NCI-H2171 (cell line): ENCODE measurements at regions not wholly inside any gene's neighbourhood (a gene's known extent, or its start where the extent isn't known, plus 50 kb on each side); places are given as distances from the start of the nearest gene placed in this dataset.

ENCODE experiments used
- DNase-seq: peaks from one replicate; lab custom pipeline; 2025; lab: John Stamatoyannopoulos, UW

DNA sequence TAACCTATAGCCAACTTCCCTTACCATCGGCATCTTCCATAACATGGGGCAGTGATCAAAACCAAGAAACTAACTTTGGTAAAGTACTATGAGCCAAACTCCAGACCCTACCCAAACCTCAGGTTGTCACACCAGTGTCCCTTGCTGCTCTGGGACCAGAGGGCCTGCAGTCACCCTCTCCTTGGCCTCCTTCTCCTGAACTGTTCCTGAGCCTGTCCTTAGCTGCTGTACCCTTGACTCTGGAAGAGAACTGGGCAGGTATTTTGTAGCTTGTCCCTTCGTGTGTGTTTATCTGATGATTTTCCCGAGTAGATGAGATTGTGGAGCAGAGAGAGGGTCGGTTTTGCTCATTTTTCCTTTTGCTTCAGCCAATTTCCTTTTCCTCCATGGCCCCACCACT is 240.4 kb downstream of the SYK start:
- no peak for DNase-seq

DNA sequence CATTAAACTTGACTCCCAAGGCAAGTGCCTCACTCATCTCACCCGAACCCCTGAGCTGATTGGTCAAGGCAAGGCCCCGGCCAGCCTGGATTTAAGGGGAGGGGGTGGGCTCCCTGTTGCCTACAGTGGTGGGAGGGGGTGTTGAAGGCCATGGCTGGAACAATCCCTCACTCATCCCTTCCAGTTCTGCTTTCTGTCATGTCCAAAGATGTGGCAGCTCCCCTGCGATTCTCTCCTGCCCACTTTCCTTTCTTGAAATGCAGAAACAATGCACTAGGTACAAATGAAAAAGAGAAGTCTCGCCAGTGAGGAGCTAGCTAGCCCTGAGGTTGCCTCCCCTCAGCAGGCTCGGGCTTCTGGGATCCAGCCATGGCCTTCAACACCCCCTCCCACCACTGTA is 240.9 kb downstream of the SYK start:
- no peak for DNase-seq

DNA sequence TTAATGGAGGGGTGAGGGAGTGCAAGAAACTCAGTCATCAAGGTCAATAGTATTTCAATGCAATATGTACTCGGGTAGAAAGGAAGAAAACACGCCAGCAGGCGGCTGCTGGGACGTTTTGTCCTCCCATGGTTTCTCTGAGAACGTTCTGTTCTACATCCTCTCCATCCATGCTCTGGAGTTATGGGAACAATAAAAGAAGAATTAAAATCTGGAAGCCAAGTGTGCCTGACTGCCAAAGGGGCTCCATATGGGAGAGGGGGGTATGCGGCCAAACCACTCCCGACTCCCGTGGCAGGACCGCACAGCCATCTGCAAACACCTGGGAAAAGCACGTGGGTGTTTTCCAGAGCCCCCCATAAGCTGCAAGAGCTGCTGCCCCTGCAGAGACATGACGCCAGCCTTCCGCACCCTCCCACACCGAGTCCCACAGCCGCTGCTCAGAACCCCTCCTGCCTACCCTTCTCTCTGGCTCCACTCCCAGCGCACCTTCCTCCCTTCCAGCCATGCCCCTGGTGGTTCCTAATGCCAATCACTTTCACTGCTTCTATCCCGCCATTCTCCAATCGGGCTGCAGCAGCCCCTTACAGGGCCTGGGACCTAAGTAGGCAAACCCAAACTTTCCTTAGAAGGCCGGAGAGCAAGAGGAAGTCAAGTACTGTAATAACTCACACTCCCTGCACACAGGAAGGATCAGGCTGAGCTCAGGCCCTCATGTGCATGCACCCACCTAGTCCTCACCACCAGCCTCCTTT is 241.6 kb downstream of the SYK start:
- no peak for DNase-seq

DNA sequence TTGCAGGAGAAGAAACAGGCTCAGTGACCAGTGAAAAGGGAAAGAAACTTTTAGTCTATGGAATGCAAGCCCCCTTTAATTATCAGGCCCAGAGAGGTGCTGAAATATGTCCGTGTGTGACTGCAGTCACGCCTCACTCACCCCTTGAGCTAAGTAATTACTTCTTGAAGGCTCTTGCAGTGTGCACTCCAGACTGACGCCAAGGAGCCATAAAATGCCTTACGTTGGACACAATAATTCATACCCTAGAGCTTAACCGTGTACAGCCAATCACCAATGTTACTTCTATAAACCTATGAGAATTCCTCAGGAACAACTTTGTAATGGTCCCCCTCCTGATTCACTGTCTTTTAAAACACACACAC is 242.2 kb downstream of the SYK start:
- no peak for DNase-seq

DNA sequence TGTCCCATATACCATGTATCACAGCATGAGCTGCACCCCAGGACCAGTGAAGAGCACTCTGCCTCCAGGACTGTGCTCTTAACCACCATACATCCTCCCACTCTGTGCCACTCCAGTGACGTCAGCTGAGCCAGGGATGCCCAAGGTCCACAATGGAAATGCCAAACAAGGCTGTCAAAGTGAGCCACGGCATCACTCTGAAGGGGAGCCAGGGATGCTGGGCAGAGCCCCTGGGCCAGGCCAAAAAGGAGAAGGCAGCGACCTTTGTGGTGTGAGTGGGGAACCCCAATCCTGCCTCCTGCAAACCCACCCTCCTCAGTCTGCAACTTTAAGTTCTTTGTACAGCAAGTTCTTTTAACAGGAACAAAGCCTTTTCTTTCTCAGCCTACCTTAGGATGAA is 242.7 kb downstream of the SYK start:
- DNase-seq, result no peak

DNA sequence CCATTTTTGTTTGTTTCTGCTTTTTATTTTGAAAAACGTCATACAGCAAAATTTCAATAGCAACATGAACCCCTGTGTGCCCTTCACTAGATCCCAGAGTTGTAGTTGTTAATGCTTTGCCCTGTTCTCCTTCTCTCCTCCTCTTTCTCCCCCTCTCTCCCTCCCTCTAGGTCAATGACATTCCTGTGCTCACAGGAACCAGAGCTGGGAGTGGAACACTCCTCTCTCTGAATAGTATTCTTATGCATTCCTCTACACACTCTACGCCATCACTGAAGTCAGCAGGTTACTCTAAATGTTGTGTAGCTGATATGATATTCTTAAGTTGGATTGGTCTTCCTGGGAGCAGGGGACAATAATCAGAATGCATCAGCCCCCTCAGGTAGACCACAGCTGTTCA is 243.4 kb downstream of the SYK start:
- DNase-seq, result no peak

DNA sequence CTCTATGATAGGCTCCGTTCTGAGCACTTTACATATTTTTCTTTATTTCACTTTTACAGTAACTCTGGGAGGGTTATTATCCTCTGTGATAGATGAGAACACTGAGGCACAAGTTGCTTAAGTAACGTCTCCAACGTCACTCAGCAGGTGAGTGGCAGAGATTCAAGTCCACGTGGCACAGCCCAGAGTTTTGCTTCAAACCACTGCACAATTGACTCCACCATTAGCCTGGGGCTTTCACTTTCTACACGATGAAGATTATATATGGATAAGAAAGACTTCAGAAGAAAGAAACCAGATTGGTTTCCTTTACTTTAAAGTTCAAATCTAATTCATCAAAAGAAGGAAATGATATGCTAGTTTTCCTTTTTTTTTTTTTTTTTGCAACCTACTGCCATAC is 245.9 kb downstream of the SYK start:
- DNase-seq, result no peak

DNA sequence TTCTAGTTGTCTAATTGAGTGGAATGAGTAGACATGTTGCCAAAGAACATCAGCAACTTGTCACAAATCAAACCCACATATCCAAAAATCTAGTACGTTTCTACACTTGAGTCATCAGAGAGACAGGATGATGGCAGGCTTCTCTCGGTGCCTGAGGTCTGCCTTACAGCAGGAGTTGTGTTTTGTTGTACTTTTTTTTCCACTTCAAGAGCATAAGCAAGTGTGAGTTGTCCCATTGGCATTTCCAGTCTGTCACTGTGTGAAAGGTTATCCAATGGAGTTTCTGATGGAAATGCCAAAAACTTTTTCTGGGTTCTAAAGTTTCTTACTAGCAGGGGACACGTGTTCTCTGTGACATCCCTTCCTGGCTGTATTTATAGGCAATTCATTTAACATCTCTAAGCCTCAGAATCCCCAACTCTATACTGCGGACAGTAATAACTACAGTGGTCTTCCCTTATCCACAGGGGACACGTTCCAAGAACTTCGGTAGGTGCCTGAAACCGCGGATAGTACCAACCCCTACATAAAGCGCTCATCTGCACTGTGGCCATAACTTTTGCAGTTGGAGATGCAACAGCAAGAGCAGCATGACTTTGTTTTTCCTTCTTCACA is 246.5 kb downstream of the SYK start:
- DNase-seq, result no peak

DNA sequence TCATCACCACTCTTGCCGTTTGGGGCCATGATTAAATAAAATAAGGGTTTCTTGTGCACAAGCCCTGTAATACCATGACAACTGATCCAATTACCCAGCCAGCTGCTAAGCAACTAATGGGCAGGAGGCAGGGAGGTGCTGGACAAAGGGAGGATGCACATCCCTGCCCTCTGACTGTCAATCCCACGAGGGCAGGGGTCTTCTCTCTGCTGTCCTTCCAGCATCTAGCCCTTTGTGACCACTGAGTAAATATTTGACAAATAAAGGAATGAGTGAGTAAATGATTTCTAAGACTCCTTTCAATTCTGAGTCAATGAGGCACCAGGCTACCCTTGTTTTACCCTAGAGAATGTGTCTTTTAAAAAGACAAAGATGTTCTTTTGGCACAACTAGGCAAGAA is 247.1 kb downstream of the SYK start:
- DNase-seq, result no peak

DNA sequence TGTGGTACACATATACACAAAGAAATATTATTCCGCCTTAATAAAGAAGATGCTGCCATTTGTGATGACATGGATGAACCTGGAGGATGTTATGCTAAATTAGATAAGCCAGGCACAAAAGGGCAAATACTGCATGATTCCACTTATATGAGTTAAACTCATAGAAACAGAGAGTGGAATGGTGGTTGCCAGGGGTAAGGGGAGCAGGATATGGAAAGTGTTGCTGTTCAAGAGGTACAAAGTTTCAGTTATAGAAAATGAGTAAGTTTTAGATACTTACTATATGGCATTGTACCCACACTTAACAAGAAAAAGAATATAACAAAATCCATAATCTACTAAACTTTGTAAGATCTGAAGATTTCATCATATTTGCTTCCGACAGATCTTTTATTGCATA is 252.2 kb downstream of the SYK start:
- DNase-seq, result no peak

DNA sequence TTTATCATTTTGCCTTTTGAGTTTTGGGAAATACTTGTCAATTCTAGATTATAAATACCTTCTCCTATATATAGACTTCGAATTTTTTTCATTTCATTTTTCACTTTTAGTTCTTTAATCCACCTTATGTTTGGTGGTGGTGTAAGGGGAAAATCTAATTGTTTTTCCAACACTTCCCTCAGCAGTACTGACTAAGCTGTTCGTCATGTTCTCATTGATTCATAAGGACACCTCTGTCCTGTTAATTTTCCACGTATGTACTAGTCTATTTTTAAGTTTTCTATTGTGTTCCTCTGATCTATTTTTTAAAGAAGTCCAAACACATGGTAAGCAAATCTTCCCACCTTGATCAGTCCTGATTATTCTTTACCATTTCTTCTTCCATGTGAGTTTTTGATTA is 254.2 kb downstream of the SYK start:
- no peak for DNase-seq

DNA sequence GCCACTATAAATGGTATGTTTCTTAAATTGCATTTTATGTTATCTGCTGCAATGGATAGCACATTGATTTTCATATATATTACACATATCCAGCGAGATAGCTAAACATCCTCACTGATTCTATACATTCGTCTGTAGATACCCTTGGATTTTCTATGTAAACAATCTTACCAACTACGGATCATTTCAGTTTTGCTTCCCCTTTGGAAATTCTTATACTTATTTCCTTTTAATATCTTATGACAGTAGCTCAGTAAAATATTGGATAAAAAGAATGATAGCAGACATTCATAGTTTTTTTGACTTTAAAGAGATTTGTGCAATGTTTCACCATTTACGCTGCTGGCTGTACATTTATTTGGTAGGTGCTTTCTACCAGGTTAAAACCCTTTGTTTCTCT is 254.9 kb downstream of the SYK start:
- no peak for DNase-seq

DNA sequence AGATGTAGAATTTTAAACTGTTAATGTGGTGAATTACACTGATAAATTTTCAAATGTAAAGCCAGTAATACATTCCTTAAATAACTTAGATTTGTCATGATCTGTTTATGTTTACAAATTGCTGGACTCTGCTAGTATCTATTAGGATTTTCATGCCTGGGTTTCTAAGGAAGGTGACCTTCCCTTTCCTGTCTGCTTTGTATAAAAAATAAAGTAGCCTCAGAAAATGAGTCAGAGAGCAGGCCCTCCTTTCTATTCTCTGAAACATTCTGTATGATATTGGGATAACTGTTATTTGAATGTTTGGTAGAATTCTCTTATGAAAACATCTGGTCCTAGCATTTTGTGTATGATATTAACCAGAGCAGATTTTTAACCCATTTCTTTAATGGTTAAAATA is 255.3 kb downstream of the SYK start:
- DNase-seq, result no peak

DNA sequence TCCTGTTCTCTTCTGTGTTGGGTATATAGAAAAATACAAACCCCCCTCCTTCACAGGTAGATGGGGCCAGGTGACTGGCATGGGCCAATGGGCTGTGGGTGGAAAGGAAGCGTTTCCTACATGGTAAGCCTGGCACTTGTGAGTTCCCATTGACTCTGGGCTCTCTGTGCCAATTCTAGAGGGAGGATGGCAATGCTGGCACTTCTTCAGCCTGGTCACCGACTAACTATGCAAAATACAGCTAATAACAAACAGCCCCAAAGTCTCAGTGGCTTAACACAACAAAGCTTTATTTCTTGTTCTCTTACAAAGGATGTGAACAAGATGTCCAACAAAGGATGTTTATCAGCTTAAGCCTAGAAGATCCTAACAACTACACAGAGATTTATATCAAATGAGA is 258.1 kb downstream of the SYK start:
- no peak for DNase-seq

DNA sequence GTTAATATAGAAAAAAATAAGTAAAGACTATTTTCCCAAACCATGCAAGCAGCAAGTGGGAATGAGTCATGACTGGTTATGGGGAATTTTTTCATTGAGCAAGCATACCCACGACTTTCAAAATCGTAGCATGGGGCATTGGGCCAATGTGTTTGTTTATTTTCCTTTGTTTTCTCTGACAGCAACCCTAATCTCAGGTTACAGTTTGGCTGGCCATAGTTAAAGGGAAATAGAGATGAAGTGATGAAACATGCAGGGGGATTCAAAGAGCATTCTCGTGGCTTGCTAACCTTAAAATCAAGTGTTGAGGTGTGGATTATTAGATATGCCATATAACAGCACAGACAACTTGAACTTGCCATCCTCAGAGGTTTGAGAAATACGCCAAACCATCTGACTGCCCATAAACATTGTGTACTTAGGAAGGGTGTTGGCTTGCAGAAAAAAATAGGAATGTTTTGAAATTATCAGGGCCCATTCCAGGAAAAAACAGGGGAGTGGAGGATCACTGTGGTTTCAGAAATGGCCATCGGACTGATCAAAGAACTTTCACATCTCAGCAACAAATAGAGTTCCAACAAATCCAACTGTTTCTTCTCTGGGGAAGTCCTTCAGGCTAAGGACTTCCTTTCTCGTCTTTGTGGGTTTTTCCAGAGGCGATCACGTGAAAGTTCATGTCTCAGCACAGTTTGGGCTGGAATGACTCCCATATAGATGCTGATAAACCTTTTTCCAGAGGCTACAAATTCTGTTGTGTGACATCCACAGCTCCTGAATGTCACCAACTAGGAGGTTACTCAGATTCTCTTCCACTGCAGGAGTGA is 259.1 kb downstream of the SYK start:
- no peak for DNase-seq

DNA sequence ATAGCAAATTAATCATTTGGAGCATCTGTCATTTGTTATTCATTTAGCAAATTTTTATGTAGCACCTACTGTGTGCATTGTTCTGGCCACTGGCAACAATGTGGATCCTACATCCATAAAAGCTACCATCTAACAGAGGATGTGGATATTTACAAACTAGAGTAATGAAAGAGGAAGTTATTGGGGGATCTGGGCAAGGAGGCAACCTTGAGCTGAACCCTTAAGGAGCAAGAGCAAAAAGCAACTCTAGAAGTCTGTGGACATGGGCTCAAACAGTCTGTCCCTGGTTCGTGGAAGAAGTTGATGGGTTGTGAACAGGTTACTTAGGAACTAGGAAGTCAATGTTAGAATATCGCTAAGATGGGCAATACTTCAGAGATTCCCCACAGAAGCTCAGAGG is 259.9 kb downstream of the SYK start:
- DNase-seq, result no peak

DNA sequence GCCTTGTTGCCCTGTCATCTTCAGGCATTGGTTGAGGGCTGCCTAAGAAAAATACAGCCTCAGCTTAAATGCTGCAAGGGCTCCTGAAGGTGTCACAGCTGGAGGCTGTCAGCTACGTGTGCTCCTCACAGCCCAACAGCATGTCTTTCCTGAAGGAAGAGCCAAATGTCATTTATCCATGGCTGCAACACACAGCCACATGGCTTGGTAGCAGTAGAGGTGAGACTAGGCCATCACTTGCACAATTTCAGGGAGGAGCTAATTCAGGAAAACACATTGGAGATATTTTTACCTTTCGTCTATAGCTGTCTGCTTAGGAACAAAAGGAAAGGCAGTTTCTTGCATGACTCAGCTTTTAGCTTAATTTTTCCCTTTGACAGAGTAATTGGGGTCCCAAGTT is 260.7 kb downstream of the SYK start:
- DNase-seq, result no peak

DNA sequence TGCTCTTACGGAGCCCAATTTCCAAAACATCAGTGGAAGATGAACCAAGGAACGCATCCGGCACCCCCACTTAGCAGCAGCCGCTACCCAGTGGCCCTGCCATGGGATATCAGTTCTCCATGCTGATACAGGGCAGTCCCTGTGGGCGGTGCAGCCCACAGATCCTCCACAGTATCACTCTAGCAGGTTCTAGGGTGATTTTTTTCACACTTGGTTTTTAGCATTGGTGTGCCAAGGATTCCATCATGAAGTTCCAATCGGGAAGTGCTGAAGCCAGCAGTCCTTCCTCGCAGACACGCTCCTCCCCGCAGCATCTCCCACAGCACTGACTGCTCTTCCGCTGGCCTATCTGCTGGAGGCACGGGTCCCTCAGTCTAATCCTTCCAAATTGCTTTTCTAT is 261.9 kb downstream of the SYK start:
- DNase-seq, result no peak

DNA sequence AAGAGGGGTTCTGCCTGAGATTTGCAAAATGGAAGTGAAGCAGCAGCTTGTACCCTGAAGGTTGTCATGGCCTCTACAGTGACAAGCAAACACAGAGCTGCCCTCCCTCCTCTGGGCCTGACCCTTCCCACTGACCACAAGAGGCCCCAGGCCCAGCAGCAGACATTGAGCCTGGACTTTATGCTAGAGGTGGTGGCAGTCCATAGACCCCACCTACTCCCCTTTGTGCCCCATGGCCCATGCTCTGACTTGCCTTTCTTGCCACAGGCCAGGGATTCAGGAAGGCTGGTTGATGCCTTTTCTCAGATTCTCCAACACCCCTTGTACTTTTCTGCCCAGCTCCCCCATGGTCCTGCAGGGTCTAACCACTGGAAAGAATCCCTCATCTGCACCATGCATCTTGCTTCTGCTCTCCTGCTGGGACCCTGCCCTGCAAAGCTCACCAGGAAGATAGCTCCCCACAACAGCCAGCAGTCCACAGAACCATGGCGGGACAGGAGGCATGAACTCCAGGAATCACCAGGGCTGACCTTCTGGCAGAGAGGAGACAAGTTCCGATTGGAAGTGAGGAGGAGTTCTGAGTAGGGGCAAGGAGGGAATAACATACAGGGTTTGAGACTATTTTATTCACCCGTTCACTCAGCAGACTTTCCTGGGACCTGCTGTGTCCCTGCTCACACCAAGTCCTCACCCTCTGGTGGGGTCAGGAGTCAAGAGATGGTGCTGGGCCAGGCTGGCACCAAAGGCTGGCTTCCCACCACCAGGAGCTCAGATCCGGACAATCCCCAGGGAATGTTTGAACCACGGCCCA is 263.8 kb downstream of the SYK start:
- DNase-seq, result no peak

DNA sequence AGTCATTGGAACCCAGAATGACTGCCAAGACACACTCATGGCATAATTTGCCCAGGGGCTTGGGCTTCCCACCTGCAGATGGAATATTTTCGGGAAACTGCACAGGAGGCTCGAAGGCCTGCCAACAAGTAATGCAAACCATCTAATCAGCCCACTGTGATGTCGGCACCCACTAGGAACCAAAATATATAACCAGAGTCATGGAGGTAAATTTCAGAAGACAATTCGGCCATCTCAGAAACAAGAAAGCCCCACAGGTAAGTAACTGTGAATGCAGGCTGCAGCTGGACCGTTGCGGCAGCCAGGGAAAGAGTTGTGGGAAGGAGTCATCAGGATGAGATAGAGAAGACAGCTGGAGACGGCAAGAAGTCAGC is 264.4 kb downstream of the SYK start:
- DNase-seq, result no peak

DNA sequence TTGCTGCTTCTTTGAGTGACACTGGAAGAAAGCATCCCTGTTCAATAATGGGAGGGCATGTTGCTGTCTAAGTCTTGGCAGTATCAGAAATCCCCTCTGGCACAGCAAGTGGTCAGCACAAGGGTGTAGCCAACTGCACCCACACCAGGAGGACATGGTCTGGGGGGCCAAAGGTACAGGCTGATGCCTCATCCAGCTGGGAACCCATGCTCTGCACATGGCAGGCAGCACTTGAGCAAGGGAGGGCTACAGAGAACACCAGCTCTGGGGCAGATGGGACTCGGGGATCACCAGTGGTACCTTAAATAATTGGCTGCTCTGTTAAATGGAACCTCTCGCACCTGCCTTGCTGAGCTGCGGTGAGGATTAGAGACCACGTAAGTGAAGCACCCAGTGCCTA is 265.2 kb downstream of the SYK start:
- DNase-seq, result no peak

DNA sequence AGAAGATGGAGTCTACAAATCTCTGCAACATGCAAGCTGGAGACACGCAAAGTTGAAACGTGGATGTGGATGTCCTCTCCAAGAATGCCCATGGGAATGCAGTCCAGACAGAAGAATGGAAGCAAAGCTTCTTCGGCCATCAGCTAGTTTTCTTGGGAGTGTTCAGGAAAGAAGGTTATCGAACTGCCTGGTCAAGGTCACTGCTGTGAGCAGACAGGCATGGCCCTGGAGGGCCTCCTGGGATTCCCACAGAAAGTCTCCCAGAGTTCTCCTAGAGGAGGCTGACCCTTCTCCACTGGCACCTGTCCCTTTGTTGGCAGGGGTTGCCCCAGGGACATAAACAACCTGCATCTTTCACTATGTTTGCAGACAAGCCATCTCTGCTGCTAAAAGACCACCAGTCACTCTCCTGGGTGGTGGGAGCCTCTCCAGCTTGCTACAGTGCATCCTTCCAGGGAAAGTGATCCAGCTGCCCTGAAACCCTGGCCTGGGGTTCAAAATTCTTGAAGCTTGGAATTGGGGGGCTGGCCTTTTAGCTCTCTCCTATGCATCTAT is 265.8 kb downstream of the SYK start:
- DNase-seq, result no peak
